A549 (cell line): ENCODE measurements at regions not wholly inside any gene's neighbourhood (a gene's known extent, or its start where the extent isn't known, plus 50 kb on each side); places are given as distances from the start of the nearest gene placed in this dataset.
"Not testable (repeated sequence)": the region's sequence is repeated elsewhere in the genome, so short reads cannot be mapped to it uniquely, and the experiment has no call there.

Source experiments
- ATAC-seq, 2 experiments: fragments of 200-7000 bp in 1 of 2; fragments of >200 bp in 1 of 2; cut with Nextera tagmentation in 1 of 2; cut with Tn5 transposase in 1 of 2; 3 replicates each; pipeline versions ENCODE4 v1.8.0 to v1.9.1; 2018 to 2020; ENCODE audit warnings: mild to moderate bottlenecking in 1 of 2, moderate library complexity in 1 of 2
- CTCF ChIA-PET: fragments of 300-600 bp; sonication (Branson Sonifier 250); formaldehyde crosslinking; extraction: SDS; loops from one replicate; lab custom pipeline; 2021; ENCODE audit warnings: antibody characterized with exemption, inconsistent platforms; lab: Yijun Ruan, JAX
- POLR2A ChIA-PET: fragments of 350-600 bp; formaldehyde crosslinking; extraction: SDS; loops from one replicate; lab custom pipeline; 2021; ENCODE audit warnings: antibody characterized with exemption, inconsistent platforms; lab: Yijun Ruan, JAX
- DNase-seq, 2 experiments: peaks; one replicate each; pipeline versions ENCODE4 v3.0.0 to v3.0.0-alpha.2; 2011 to 2016; ENCODE audit warnings: low read depth in 1 of 2, low spot score in 1 of 2
- FAIRE-seq: peaks from 2 replicates; lab custom pipeline; 2011; peaks lifted over from hg19 to GRCh38; lab: Jason Lieb, UNC
- H3K27ac ChIP-seq, 2 experiments: fragments of >200 bp; sonication (Bioruptor Twin); formaldehyde crosslinking; 3 replicates each; pipeline ENCODE4 v1.5.1; 2016 to 2017
- H3K4me1 ChIP-seq: fragments of >200 bp; sonication (Bioruptor Twin); formaldehyde crosslinking; 3 replicates; pipeline ENCODE4 v1.6.1; 2016
- H3K4me2 ChIP-seq: fragments of >200 bp; sonication (Bioruptor Twin); formaldehyde crosslinking; 3 replicates; pipeline ENCODE4 v1.6.1; 2016
- H3K4me3 ChIP-seq: fragments of >200 bp; sonication (Bioruptor Twin); formaldehyde crosslinking; 3 replicates; pipeline ENCODE4 v1.5.1; 2016
- H3K9me3 ChIP-seq: fragments of >200 bp; sonication (Bioruptor Twin); formaldehyde crosslinking; 3 replicates; pipeline ENCODE4 v1.6.1; 2016
- CBX2 ChIP-seq: fragments of 200-600 bp; sonication (generic); IDR thresholded peaks from 2 replicates; pipeline ENCODE4 v1.6.1; 2016; ENCODE audit warnings: low read depth, mild to moderate bottlenecking, borderline replicate concordance
- CTCF ChIP-seq: fragments of >200 bp; sonication (Bioruptor Twin); formaldehyde crosslinking; IDR thresholded peaks from 3 replicates; pipeline ENCODE4 v1.5.1; 2016
- ELK1 ChIP-seq: fragments of 150-350 bp; IDR thresholded peaks from 2 replicates; pipeline ENCODE4 v1.6.1; 2014; ENCODE audit warnings: low read depth, mild to moderate bottlenecking, low read length
- FOSB ChIP-seq: fragments of 250-450 bp; sonication (Bioruptor Pico); IDR thresholded peaks from 2 replicates; pipeline ENCODE4 v1.5.0; 2020; ENCODE audit warnings: mild to moderate bottlenecking, moderate library complexity
- GATA3 ChIP-seq: IDR thresholded peaks from 2 replicates; pipeline ENCODE4 v1.6.1; 2012; ENCODE audit warnings: borderline replicate concordance
- JUN ChIP-seq, 2 experiments: fragments of >200 bp; sonication (Bioruptor Twin); formaldehyde crosslinking; IDR thresholded peaks; 2 replicates in 1 of 2; 3 replicates in 1 of 2; pipeline ENCODE4 v1.6.1; 2016 to 2017
- KDM5A ChIP-seq: fragments of 200-600 bp; sonication (generic); IDR thresholded peaks from 2 replicates; pipeline ENCODE4 v1.6.1; 2016; ENCODE audit warnings: antibody characterized with exemption, mild to moderate bottlenecking
- MAZ ChIP-seq: fragments of 150-350 bp; IDR thresholded peaks from 2 replicates; pipeline ENCODE4 v1.6.1; 2014; ENCODE audit warnings: antibody characterized with exemption, low read depth, low read length, borderline replicate concordance
- MYC ChIP-seq: IDR thresholded peaks from 2 replicates; pipeline ENCODE4 v1.6.1; 2012; ENCODE audit warnings: mild to moderate bottlenecking, inconsistent platforms, low read length, improper control_type of control experiment, borderline replicate concordance
- NFE2L2 ChIP-seq: fragments of 150-350 bp; conservative IDR thresholded peaks from 2 replicates; pipeline ENCODE4 v1.6.1; 2014; ENCODE audit warnings: low read length
- NPAS2 ChIP-seq: fragments of 250-450 bp; sonication (Bioruptor Pico); IDR thresholded peaks from 2 replicates; pipeline ENCODE4 v1.8.0; 2022; ENCODE audit warnings: mild to moderate bottlenecking, moderate library complexity, borderline replicate concordance
- PBX3 ChIP-seq: IDR thresholded peaks from 2 replicates; pipeline ENCODE4 v1.6.1; 2012
- POLR2A ChIP-seq: IDR thresholded peaks from 2 replicates; pipeline ENCODE4 v1.6.1; 2012; ENCODE audit warnings: mild to moderate bottlenecking, low read length
- RAD21 ChIP-seq, 2 experiments: fragments of >200 bp in 1 of 2; sonication (Bioruptor Twin) in 1 of 2; formaldehyde crosslinking in 1 of 2; IDR thresholded peaks in 1 of 2; conservative IDR thresholded peaks in 1 of 2; 2 replicates in 1 of 2; 3 replicates in 1 of 2; pipeline ENCODE4 v1.6.1; 2012 to 2018; ENCODE audit warnings: inconsistent platforms in 1 of 2
- RARB ChIP-seq: fragments of 250-450 bp; sonication (Bioruptor Pico); IDR thresholded peaks from 2 replicates; pipeline ENCODE4 v1.8.0; 2021; ENCODE audit warnings: mild to moderate bottlenecking, moderate library complexity
- REST ChIP-seq: fragments of 200-600 bp; sonication (generic); IDR thresholded peaks from 2 replicates; pipeline ENCODE4 v1.6.1; 2016; ENCODE audit warnings: antibody characterized with exemption, mild to moderate bottlenecking, moderate library complexity
- RFX5 ChIP-seq: fragments of 450-650 bp; IDR thresholded peaks from 2 replicates; pipeline ENCODE4 v1.7.1; 2014; ENCODE audit warnings: antibody characterized with exemption, mild to moderate bottlenecking, moderate library complexity
- SMC3 ChIP-seq: fragments of >200 bp; sonication (Bioruptor Twin); formaldehyde crosslinking; IDR thresholded peaks from 3 replicates; pipeline ENCODE4 v1.6.1; 2018; ENCODE audit warnings: inconsistent platforms
- SREBF2 ChIP-seq: fragments of 450-650 bp; IDR thresholded peaks from 2 replicates; pipeline ENCODE4 v1.6.1; 2014; ENCODE audit warnings: mild to moderate bottlenecking, moderate library complexity
- WGBS: methylation state at CpG from one replicate; pipeline ENCODE4 v1.1.6; 2017; ENCODE audit errors: missing lambda C conversion rate; 5-methylcytosine and 5-hydroxymethylcytosine counted together
- TF ChIP-seq, protein P1 (sequence below): fragments of 450-650 bp; IDR thresholded peaks from 2 replicates; pipeline ENCODE4 v1.6.1; 2014; ENCODE audit warnings: antibody characterized with exemption

GRCh38 chrX:78571849-78572248, 87.3 kb downstream of the RTL3 start:
- no peak for ATAC-seq
- Histone ChIP-seq H3K9me3 (no peaks in the 10 kb centered on the region), H3K4me1 (no peaks in the 10 kb centered on the region), H3K4me2 (no peak overlapping the region), H3K4me3 (no peak overlapping the region), H3K27ac (no peak overlapping the region)
- DNase-seq: no peak
- TF ChIP-seq FOSB (CRISPR knock-in tag) (no peak), REST (no peak), RFX5 (no peak), GATA3 (no peak), RARB (CRISPR knock-in tag) (no peak), PBX3 (no peak), ELK1 (no peak), KDM5A (no peak), NPAS2 (CRISPR knock-in tag) (no peak), JUN (IDR thresholded peaks at IDR 0.05) (no peak), NFE2L2 (no peak), MAZ (no peak), SREBF2 (no peak), CBX2 (no peak)
- TF ChIP-seq, protein P1, sequence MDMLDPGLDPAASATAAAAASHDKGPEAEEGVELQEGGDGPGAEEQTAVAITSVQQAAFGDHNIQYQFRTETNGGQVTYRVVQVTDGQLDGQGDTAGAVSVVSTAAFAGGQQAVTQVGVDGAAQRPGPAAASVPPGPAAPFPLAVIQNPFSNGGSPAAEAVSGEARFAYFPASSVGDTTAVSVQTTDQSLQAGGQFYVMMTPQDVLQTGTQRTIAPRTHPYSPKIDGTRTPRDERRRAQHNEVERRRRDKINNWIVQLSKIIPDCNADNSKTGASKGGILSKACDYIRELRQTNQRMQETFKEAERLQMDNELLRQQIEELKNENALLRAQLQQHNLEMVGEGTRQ: no peak
- 10% methylated on average over 1 of the region's 2 CpGs for WGBS
- ChIA-PET CTCF (no interaction called here), POLR2A (no interaction called here)
- no peak for FAIRE-seq

DNA sequence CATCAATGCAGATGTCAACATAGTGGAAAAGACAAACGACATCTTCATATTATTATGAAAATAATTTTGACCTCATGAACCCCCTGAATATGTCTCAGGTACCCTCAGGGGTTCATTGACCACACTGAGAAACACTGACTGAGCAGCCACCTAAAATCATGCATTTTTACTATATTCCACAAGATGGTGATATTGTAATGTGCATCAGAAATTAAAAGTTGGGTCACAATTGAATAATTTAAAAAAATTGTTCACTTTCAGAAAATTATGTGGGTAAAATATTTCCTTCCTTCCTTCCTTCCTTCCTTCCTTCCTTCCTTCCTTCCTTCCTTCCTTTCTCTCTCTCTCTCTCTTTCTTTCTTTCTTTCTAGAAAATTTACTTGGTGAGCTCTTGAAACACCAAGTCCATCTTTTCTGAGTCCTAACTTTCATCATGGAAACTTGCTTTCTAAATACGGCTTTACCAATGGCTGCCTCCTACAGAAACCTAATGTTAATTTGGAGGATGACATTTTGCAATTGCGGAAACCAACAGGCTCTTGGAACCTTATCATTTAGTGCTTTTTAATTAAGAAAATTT, 103.6 kb downstream of the RTL3 start:
- H3K27ac ChIP-seq: no peak overlapping the region
- no peaks in the 10 kb centered on the region for H3K4me1 ChIP-seq
- H3K9me3 ChIP-seq: no peaks in the 10 kb centered on the region
- WGBS: 32% methylated on average over 3 of the region's 3 CpGs
- no peak overlapping the region for H3K4me3 ChIP-seq
- CTCF ChIA-PET: interaction anchor here (0.6 to 1.8 kb wide), 7 partner anchors 17 to 858 kb away, joined by 3 to 9 read pairs (median 4); no protein-coding TSS in a partner anchor
- no peak for FAIRE-seq
- TF ChIP-seq MYC (no peak), RAD21 (conservative IDR thresholded peaks at IDR 0.05 in 1 of 2, IDR thresholded peaks at IDR 0.05 in 1 of 2) (peak; percentile 67 to 71), NFE2L2 (no peak), SMC3 (peak; percentile 58), CTCF (peak; percentile 53), POLR2A (no peak)
- TF ChIP-seq, all 56 proteins: peak for 3
- POLR2A ChIA-PET: no interaction called here
- DNase-seq: no peak
- ATAC-seq: no peak
- H3K4me2 ChIP-seq: no peak overlapping the region

- H3K4me2 ChIP-seq, FAIRE-seq, CTCF ChIA-PET, DNase-seq, H3K9me3 ChIP-seq, H3K4me1 ChIP-seq, H3K4me3 ChIP-seq, H3K27ac ChIP-seq, ATAC-seq, POLR2A ChIA-PET: not testable (repeated sequence)
- WGBS: 13% methylated on average over 1 of the region's 1 CpG
These were observed 106.5 kb downstream of the RTL3 start for GRCh38 chrX:78552628-78553027.
